ENCODE measurements at regions not wholly inside any gene's neighbourhood (a gene's known extent, or its start where the extent isn't known, plus 50 kb on each side); places are given as distances from the start of the nearest gene placed in this dataset.
"Not testable (repeated sequence)": the region's sequence is repeated elsewhere in the genome, so short reads cannot be mapped to it uniquely, and the experiment has no call there.

DNA sequence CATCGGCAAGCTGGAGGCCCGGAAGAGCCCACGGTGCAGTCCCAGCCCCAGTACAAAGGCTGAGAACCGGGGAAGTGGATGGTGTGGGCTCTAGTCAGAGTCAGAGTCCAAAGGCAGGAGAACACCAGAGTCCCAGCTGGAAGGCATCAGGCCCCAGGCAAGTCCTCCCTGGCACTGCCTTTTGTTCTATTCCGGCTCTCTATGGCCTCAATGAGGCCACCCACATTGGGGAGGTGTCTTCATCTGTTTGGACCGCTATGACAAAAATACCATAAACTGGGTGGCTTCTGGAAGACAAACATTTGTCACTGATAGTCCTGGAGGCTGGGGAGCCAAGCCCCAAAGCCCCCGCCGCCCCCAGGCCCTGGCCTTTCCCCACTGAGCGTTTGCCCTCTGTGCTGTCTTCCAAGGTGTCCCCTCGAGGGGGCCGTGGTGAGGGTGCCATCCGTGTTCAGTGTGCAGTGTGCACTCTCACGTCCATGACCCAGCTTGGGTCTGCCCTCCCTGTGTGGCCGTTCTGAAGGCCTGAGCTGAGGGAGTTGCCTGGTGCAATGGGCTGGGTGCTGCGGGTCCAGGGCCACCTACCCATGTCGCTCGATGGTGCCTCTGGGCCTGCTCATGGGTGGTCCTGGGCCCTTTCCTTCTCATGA is 99.1 kb upstream of the PPP1R26 start:
- no peaks in the 10 kb centered on the region for H4K20me1 ChIP-seq (ENCODE audit: insufficient read depth)
- no peaks in the 10 kb centered on the region for H3K36me3 ChIP-seq (ENCODE audit: insufficient read depth)
- TF ChIP-seq, protein P1, sequence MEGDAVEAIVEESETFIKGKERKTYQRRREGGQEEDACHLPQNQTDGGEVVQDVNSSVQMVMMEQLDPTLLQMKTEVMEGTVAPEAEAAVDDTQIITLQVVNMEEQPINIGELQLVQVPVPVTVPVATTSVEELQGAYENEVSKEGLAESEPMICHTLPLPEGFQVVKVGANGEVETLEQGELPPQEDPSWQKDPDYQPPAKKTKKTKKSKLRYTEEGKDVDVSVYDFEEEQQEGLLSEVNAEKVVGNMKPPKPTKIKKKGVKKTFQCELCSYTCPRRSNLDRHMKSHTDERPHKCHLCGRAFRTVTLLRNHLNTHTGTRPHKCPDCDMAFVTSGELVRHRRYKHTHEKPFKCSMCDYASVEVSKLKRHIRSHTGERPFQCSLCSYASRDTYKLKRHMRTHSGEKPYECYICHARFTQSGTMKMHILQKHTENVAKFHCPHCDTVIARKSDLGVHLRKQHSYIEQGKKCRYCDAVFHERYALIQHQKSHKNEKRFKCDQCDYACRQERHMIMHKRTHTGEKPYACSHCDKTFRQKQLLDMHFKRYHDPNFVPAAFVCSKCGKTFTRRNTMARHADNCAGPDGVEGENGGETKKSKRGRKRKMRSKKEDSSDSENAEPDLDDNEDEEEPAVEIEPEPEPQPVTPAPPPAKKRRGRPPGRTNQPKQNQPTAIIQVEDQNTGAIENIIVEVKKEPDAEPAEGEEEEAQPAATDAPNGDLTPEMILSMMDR (conservative IDR thresholded peaks at IDR 0.05; ENCODE audit: low read depth, low read length): no peak
- no peaks in the 10 kb centered on the region for H3K4me1 ChIP-seq (ENCODE audit: low read depth, poor library complexity, severe bottlenecking)
- no peak overlapping the region for H3K9ac ChIP-seq
- H3K79me2 ChIP-seq (ENCODE audit: insufficient read depth, low read depth): no peaks in the 10 kb centered on the region
- H3K27ac ChIP-seq: no peak overlapping the region
- H3K4me3 ChIP-seq (IDR thresholded peaks at IDR 0.05; ENCODE audit: insufficient read depth, low read depth, low read length): no peak overlapping the region
- H2AFZ ChIP-seq (ENCODE audit: low read depth): no peak overlapping the region
- H3K27me3 ChIP-seq (ENCODE audit: insufficient read depth, low read depth): peaks cover 17% of the 10 kb centered on the region
- H3K4me2 ChIP-seq: no peak overlapping the region

DNA sequence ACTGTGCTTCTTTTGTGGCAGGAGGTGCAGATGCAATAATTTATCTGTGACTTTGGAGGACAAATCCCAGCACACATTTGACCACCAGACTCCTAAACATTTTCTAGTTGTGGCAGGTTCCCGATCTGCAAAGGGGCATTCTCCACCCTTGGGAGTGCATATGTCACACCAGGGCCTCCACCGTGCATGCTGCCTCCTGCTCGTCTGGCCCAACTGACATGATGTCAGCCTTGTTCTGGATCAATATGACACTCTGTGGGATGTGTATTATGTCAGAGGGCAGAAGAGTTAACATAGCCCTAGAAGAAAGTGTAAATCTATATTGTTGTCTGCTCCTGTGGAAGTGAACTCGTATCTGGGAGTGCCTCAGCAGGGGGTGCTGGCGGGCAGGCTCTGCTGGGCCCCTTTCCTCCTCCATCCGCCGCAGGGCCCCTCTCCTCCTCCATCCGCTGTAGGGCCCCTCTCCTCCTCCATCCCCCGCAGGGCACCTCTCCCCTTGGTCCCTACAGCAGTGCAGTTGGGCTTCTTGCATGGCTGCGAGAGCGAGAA is 97.7 kb upstream of the PPP1R26 start:
- TF ChIP-seq, protein P1 (conservative IDR thresholded peaks at IDR 0.05; ENCODE audit: low read depth, low read length): no peak

DNA sequence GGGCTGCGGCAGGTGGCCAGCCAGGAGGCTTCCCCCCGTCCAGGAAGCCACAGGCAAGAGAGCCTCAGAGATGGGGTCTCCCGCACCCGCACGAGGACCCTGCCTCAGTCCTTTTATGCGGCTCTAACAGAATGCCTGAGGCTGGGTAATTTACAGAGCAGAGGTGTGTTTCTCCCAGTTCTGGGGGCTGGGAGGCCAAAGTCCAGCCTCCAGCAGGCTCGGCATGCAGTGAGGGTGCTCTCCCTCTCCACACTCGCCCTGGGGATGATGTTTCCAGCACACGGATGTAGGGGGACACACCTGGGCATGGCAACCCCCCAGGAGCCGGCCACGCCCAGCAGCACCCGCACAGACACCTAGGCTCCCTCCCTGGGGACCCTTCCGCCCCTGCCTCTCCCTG is 95.4 kb upstream of the PPP1R26 start:
- Histone ChIP-seq H3K4me2 (no peak overlapping the region), H3K4me3 (IDR thresholded peaks at IDR 0.05; ENCODE audit: insufficient read depth, low read depth, low read length) (no peak overlapping the region), H3K36me3 (ENCODE audit: insufficient read depth) (no peaks in the 10 kb centered on the region), H3K9ac (no peak overlapping the region), H3K27ac (no peak overlapping the region), H2AFZ (ENCODE audit: low read depth) (no peak overlapping the region), H4K20me1 (ENCODE audit: insufficient read depth) (no peaks in the 10 kb centered on the region), H3K4me1 (ENCODE audit: low read depth, poor library complexity, severe bottlenecking) (no peaks in the 10 kb centered on the region), H3K79me2 (ENCODE audit: insufficient read depth, low read depth) (no peaks in the 10 kb centered on the region), H3K27me3 (ENCODE audit: insufficient read depth, low read depth) (peaks cover 25% of the 10 kb centered on the region; the same call in 1 of the 2 replicates)
- TF ChIP-seq, protein P1 (conservative IDR thresholded peaks at IDR 0.05; ENCODE audit: low read depth, low read length): no peak

More for the DNA sequence above, 97.7 kb upstream of the PPP1R26 start:
- peaks cover 16% of the 10 kb centered on the region for H3K27me3 ChIP-seq (ENCODE audit: insufficient read depth, low read depth)
- no peaks in the 10 kb centered on the region for H4K20me1 ChIP-seq (ENCODE audit: insufficient read depth)
- H3K79me2 ChIP-seq (ENCODE audit: insufficient read depth, low read depth): no peaks in the 10 kb centered on the region
- no peak overlapping the region for H3K4me2 ChIP-seq
- no peak overlapping the region for H3K27ac ChIP-seq
- H3K36me3 ChIP-seq (ENCODE audit: insufficient read depth): no peaks in the 10 kb centered on the region
- H3K4me1 ChIP-seq (ENCODE audit: low read depth, poor library complexity, severe bottlenecking): no peaks in the 10 kb centered on the region
- no peak overlapping the region for H2AFZ ChIP-seq (ENCODE audit: low read depth)
- H3K9ac ChIP-seq: no peak overlapping the region
- no peak overlapping the region for H3K4me3 ChIP-seq (IDR thresholded peaks at IDR 0.05; ENCODE audit: insufficient read depth, low read depth, low read length)

DNA sequence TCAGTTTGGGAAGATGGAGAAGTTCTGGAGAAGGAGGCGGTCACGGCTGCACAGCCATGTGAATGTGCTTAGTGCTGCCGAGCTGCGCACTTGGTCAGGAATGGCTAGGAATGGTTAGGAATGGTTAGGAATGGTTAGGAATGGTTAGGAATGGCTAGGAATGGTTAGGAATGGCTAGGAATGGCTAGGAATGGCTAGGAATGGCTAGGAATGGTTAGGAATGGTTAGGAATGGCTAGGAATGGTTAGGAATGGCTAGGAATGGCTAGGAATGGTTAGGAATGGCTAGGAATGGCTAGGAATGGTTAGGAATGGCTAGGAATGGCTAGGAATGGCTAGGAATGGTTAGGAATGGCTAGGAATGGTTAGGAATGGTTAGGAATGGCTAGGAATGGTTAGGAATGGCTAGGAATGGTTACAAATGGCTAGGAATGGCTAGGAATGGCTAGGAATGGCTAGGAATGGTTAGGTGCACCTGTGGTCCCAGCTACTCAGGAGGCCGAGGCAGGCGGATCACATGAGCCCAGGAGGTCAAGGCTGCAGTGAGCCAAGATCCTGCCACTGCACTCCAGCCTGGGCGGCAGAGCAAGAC is 94.7 kb upstream of the PPP1R26 start:
- H3K36me3 ChIP-seq (ENCODE audit: insufficient read depth); H2AFZ ChIP-seq (ENCODE audit: low read depth); H3K4me3 ChIP-seq (IDR thresholded peaks at IDR 0.05; ENCODE audit: insufficient read depth, low read depth, low read length); H4K20me1 ChIP-seq (ENCODE audit: insufficient read depth); H3K9ac ChIP-seq; H3K4me1 ChIP-seq (ENCODE audit: low read depth, poor library complexity, severe bottlenecking); H3K79me2 ChIP-seq (ENCODE audit: insufficient read depth, low read depth); H3K27ac ChIP-seq; H3K4me2 ChIP-seq: not testable (repeated sequence)
- H3K27me3 ChIP-seq (ENCODE audit: insufficient read depth, low read depth): peaks cover 25% of the 10 kb centered on the region; the same call in 1 of the 2 replicates

DNA sequence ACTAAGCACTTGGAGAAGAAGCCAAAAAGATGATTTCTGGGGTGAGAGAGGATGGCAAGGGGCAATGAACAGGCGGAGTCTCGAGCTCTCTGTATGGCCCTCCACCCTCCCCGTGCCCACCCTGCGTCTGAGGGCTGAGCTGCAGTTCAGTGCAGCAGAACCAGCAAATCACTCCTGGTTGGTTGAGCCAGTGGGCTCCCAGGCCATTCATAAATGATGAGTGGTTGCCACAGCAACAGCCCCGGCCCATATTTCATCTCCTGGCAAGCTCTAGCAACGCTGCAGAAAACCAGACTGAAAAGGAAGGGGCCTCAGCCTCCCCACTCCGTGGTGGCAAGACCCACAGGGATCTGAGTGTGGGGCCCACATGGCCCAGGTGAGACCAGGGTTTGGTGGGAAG is 93.8 kb upstream of the PPP1R26 start:
- Histone ChIP-seq H3K36me3 (ENCODE audit: insufficient read depth) (no peaks in the 10 kb centered on the region), H3K27me3 (ENCODE audit: insufficient read depth, low read depth) (peaks cover 25% of the 10 kb centered on the region; the same call in 1 of the 2 replicates), H3K79me2 (ENCODE audit: insufficient read depth, low read depth) (no peaks in the 10 kb centered on the region), H3K4me2 (no peak overlapping the region), H3K9ac (no peak overlapping the region), H3K4me1 (ENCODE audit: low read depth, poor library complexity, severe bottlenecking) (no peaks in the 10 kb centered on the region), H4K20me1 (ENCODE audit: insufficient read depth) (no peaks in the 10 kb centered on the region), H2AFZ (ENCODE audit: low read depth) (no peak overlapping the region), H3K4me3 (IDR thresholded peaks at IDR 0.05; ENCODE audit: insufficient read depth, low read depth, low read length) (no peak overlapping the region), H3K27ac (no peak overlapping the region)
- TF ChIP-seq, protein P1 (conservative IDR thresholded peaks at IDR 0.05; ENCODE audit: low read depth, low read length): no peak
